Liver (tissue), 8 donors: ENCODE measurements at regions not wholly inside any gene's neighbourhood (a gene's known extent, or its start where the extent isn't known, plus 50 kb on each side); places are given as distances from the start of the nearest gene placed in this dataset.

Source experiments
- DNase-seq: peaks from one replicate; pipeline ENCODE4 v3.0.0-alpha.2; 2017; ENCODE audit warnings: low spot score
- H3K27ac ChIP-seq, 2 donors: one replicate each; pipeline ENCODE4 v1.7.0; 2013; ENCODE audit warnings: inconsistent platforms in 2 of 2, low read length in 2 of 2, control low read depth in 1 of 2, low read depth in 1 of 2, mild to moderate bottlenecking in 1 of 2
- H3K27me3 ChIP-seq, 4 donors: one replicate each; pipeline versions ENCODE4 v1.6.1 to v1.7.0; 2013; ENCODE audit warnings: low read length in 3 of 4, inconsistent platforms in 1 of 4, mild to moderate bottlenecking in 1 of 4, moderate library complexity in 1 of 4; ENCODE audit not compliant: control insufficient read depth in 4 of 4, insufficient read depth in 4 of 4
- H3K36me3 ChIP-seq, 4 donors: one replicate each; pipeline versions ENCODE4 v1.6.1 to v1.7.0; 2013; ENCODE audit warnings: low read length in 3 of 4, mild to moderate bottlenecking in 3 of 4, low read depth in 1 of 4, moderate library complexity in 1 of 4; ENCODE audit not compliant: control insufficient read depth in 4 of 4, insufficient read depth in 3 of 4
- H3K4me1 ChIP-seq, 4 donors: one replicate each; pipeline versions ENCODE4 v1.6.1 to v1.7.0; 2013; ENCODE audit warnings: low read length in 3 of 4, mild to moderate bottlenecking in 3 of 4, moderate library complexity in 1 of 4; ENCODE audit not compliant: control insufficient read depth in 4 of 4, insufficient read depth in 4 of 4
- H3K4me3 ChIP-seq, 3 donors: one replicate each; pipeline versions ENCODE4 v1.6.1 to v1.7.0; 2013; ENCODE audit warnings: low read length in 3 of 3, control low read depth in 1 of 3, low read depth in 1 of 3, mild to moderate bottlenecking in 1 of 3
- H3K9ac ChIP-seq, 2 donors: one replicate each; pipeline ENCODE4 v1.7.0; 2013; ENCODE audit warnings: low read length in 2 of 2, mild to moderate bottlenecking in 2 of 2, moderate library complexity in 2 of 2, control low read depth in 1 of 2, low read depth in 1 of 2
- H3K9me3 ChIP-seq, 4 donors: one replicate each; pipeline versions ENCODE4 v1.6.1 to v1.7.0; 2013; ENCODE audit warnings: low read length in 3 of 4; ENCODE audit not compliant: control insufficient read depth in 4 of 4
- ATF3 ChIP-seq: IDR thresholded peaks from 2 replicates; pipeline ENCODE4 v1.6.1; 2016; ENCODE audit warnings: antibody characterized with exemption
- CTCF ChIP-seq: fragments of 150-350 bp; IDR thresholded peaks from 2 replicates; pipeline ENCODE4 v1.5.1; 2017; ENCODE audit warnings: improper control_type of control experiment, low read depth, low read length; ENCODE audit not compliant: missing input control
- EGR1 ChIP-seq, 2 donors: IDR thresholded peaks; 2 replicates each; pipeline ENCODE4 v1.6.1; 2016 to 2018; ENCODE audit warnings: antibody characterized with exemption in 2 of 2, low read depth in 2 of 2
- FOXA1 ChIP-seq: IDR thresholded peaks from 2 replicates; pipeline ENCODE4 v1.6.1; 2016; ENCODE audit warnings: antibody characterized with exemption
- FOXA2 ChIP-seq: IDR thresholded peaks from 2 replicates; pipeline ENCODE4 v1.6.1; 2016; ENCODE audit warnings: antibody characterized with exemption
- HNF4A ChIP-seq, 2 donors: conservative IDR thresholded peaks; 2 replicates each; pipeline ENCODE4 v1.6.1; 2016; ENCODE audit warnings: antibody characterized with exemption in 2 of 2, mild to moderate bottlenecking in 2 of 2
- HNF4G ChIP-seq: IDR thresholded peaks from 2 replicates; pipeline ENCODE4 v1.6.1; 2016; ENCODE audit warnings: antibody characterized with exemption
- JUND ChIP-seq, 2 donors: IDR thresholded peaks; 2 replicates each; pipeline ENCODE4 v1.6.1; 2016; ENCODE audit warnings: antibody characterized with exemption in 2 of 2
- NR2F2 ChIP-seq: IDR thresholded peaks from 2 replicates; pipeline ENCODE4 v1.6.1; 2016; ENCODE audit warnings: antibody characterized with exemption
- RAD21 ChIP-seq, 2 donors: IDR thresholded peaks; 2 replicates each; pipeline ENCODE4 v1.6.1; 2016; ENCODE audit warnings: antibody characterized with exemption in 2 of 2, mild to moderate bottlenecking in 2 of 2
- RXRA ChIP-seq, 2 donors: IDR thresholded peaks; 2 replicates each; pipeline ENCODE4 v1.6.1; 2017 to 2018; ENCODE audit warnings: antibody characterized with exemption in 2 of 2, mild to moderate bottlenecking in 1 of 2
- SP1 ChIP-seq: IDR thresholded peaks from 2 replicates; pipeline ENCODE4 v1.6.1; 2018; ENCODE audit warnings: antibody characterized with exemption, mild to moderate bottlenecking
- TAF1 ChIP-seq: conservative IDR thresholded peaks from 2 replicates; pipeline ENCODE4 v1.6.1; 2016; ENCODE audit warnings: antibody characterized with exemption, mild to moderate bottlenecking
- YY1 ChIP-seq: IDR thresholded peaks from 2 replicates; pipeline ENCODE4 v1.6.1; 2016; ENCODE audit warnings: antibody characterized with exemption, mild to moderate bottlenecking
- WGBS: extraction: QIAGEN DNeasy Blood & Tissue Kit; methylation state at CpG from one replicate; pipeline ENCODE4 v1.1.7; 2013; 5-methylcytosine and 5-hydroxymethylcytosine counted together
- TF ChIP-seq, protein P1 (sequence below): IDR thresholded peaks from 2 replicates; pipeline ENCODE4 v1.6.1; 2016; ENCODE audit warnings: antibody characterized with exemption
- TF ChIP-seq, protein P2 (sequence below): IDR thresholded peaks from 2 replicates; pipeline ENCODE4 v1.6.1; 2016; ENCODE audit warnings: antibody characterized with exemption
- TF ChIP-seq, protein P3 (sequence below): IDR thresholded peaks from 2 replicates; pipeline ENCODE4 v1.6.1; 2016; ENCODE audit warnings: antibody characterized with exemption, mild to moderate bottlenecking
- donor health status: healthy.
- donor health status: healthy.
- donor health status: healthy.
- donor health status: healthy.
- donor health status: healthy.

DNA sequence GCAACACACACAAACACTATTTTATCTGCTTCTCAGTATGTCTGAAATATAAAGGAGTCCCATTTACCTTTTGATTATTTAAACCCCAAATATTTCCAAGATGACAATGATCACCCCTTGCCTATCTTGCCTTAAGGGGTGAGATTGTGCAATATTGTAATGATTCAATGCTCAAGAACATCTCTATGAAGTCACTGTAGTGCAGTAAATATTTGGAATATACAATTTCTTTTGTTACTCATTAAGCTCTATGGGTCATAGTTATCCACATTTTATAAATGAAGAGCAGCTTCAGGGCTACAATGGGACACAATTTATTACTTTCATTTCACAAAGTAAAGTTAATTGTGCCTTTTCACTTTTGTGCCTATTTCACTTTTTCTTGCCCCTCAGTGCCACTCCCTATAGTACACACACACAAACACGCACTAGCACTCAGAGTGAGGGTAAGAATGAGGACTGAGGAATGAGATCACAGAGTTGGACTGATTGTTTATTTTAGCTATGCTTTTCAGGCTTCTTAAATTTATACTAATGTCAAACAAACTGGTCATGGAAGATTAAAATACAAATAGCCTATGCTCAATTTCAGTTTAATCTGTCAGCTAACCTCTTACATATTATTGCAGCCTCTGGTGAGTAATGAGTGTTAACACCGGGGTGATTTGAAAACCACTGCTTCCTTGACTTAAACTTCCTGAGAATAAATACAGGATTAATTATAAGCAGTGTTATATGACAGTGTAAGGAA lies 521.0 kb upstream of the B3GALT2 start:
- Histone ChIP-seq H3K4me1 (no peaks in the 10 kb centered on the region), H3K9me3 (peaks cover 0 to 2% (median 0%) of the 10 kb centered on the region in 4 donors), H3K27me3 (no peaks in the 10 kb centered on the region), H3K9ac (no peak overlapping the region), H3K4me3 (no peak overlapping the region), H3K27ac (no peak overlapping the region), H3K36me3 (no peaks in the 10 kb centered on the region)
- WGBS, result 67% methylated on average over 2 of the region's 2 CpGs
- DNase-seq, result no peak
- TF ChIP-seq RXRA (IDR thresholded peaks at IDR 0.05), result no peak
- no peak for TF ChIP-seq HNF4A (conservative IDR thresholded peaks at IDR 0.05)
- TF ChIP-seq HNF4G, result no peak
- TF ChIP-seq FOXA1, result no peak
- TF ChIP-seq, protein P1, sequence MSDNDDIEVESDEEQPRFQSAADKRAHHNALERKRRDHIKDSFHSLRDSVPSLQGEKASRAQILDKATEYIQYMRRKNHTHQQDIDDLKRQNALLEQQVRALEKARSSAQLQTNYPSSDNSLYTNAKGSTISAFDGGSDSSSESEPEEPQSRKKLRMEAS, result no peak
- no peak for TF ChIP-seq JUND (IDR thresholded peaks at IDR 0.05)
- no peak for TF ChIP-seq FOXA2
- TF ChIP-seq, protein P2, sequence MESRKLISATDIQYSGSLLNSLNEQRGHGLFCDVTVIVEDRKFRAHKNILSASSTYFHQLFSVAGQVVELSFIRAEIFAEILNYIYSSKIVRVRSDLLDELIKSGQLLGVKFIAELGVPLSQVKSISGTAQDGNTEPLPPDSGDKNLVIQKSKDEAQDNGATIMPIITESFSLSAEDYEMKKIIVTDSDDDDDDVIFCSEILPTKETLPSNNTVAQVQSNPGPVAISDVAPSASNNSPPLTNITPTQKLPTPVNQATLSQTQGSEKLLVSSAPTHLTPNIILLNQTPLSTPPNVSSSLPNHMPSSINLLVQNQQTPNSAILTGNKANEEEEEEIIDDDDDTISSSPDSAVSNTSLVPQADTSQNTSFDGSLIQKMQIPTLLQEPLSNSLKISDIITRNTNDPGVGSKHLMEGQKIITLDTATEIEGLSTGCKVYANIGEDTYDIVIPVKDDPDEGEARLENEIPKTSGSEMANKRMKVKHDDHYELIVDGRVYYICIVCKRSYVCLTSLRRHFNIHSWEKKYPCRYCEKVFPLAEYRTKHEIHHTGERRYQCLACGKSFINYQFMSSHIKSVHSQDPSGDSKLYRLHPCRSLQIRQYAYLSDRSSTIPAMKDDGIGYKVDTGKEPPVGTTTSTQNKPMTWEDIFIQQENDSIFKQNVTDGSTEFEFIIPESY, result no peak
- TF ChIP-seq CTCF, result no peak
- TF ChIP-seq NR2F2, result no peak
- TF ChIP-seq EGR1 (IDR thresholded peaks at IDR 0.05; ENCODE audit: low read depth in 2 of 2), result no peak
- no peak for TF ChIP-seq SP1
- TF ChIP-seq TAF1, result no peak
- TF ChIP-seq, protein P3, sequence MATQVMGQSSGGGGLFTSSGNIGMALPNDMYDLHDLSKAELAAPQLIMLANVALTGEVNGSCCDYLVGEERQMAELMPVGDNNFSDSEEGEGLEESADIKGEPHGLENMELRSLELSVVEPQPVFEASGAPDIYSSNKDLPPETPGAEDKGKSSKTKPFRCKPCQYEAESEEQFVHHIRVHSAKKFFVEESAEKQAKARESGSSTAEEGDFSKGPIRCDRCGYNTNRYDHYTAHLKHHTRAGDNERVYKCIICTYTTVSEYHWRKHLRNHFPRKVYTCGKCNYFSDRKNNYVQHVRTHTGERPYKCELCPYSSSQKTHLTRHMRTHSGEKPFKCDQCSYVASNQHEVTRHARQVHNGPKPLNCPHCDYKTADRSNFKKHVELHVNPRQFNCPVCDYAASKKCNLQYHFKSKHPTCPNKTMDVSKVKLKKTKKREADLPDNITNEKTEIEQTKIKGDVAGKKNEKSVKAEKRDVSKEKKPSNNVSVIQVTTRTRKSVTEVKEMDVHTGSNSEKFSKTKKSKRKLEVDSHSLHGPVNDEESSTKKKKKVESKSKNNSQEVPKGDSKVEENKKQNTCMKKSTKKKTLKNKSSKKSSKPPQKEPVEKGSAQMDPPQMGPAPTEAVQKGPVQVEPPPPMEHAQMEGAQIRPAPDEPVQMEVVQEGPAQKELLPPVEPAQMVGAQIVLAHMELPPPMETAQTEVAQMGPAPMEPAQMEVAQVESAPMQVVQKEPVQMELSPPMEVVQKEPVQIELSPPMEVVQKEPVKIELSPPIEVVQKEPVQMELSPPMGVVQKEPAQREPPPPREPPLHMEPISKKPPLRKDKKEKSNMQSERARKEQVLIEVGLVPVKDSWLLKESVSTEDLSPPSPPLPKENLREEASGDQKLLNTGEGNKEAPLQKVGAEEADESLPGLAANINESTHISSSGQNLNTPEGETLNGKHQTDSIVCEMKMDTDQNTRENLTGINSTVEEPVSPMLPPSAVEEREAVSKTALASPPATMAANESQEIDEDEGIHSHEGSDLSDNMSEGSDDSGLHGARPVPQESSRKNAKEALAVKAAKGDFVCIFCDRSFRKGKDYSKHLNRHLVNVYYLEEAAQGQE, result no peak
- no peak for TF ChIP-seq ATF3
- no peak for TF ChIP-seq RAD21 (IDR thresholded peaks at IDR 0.05)
- TF ChIP-seq YY1, result no peak
